Cardiac fibroblast (primary cell): ENCODE measurements at regions not wholly inside any gene's neighbourhood (a gene's known extent, or its start where the extent isn't known, plus 50 kb on each side); places are given as distances from the start of the nearest gene placed in this dataset.
A peak's percentile ranks its signal among the peaks of the same experiment; 100 is the strongest.

ENCODE experiments used
- DNase-seq, 2 donors: peaks; one replicate each; pipeline versions ENCODE4 v3.0.0 to v3.0.0-alpha.2; 2010; ENCODE audit warnings: low read depth in 2 of 2
- H3K4me3 ChIP-seq, 2 donors: replicated peaks in 1 of 2; 1 replicate in 1 of 2; 2 replicates in 1 of 2; pipeline ENCODE4 v1.5.1; 2011; ENCODE audit warnings: low read depth in 2 of 2, low read length in 2 of 2, mild to moderate bottlenecking in 2 of 2, moderate library complexity in 1 of 2
- CTCF ChIP-seq: IDR thresholded peaks from one replicate; pipeline ENCODE4 v1.5.1; 2011; ENCODE audit warnings: low read depth, mild to moderate bottlenecking, low read length, inconsistent platforms

- no peak overlapping the region for H3K4me3 ChIP-seq
- DNase-seq: peak; percentile 1 to 34
- TF ChIP-seq CTCF: no peak
Observed at GRCh38 chr7:96481796-96482195, 159.9 kb upstream of the SLC25A13 start.

- H3K4me3 ChIP-seq: no peak overlapping the region
- TF ChIP-seq CTCF: no peak
- DNase-seq: no peak
Observed at GRCh38 chr7:96479015-96479645, 157.2 kb upstream of the SLC25A13 start.

- no peak for TF ChIP-seq CTCF
- H3K4me3 ChIP-seq: no peak overlapping the region
- no peak for DNase-seq
Observed at GRCh38 chr7:96471606-96472005, 149.7 kb upstream of the SLC25A13 start.

- no peak overlapping the region for H3K4me3 ChIP-seq
- DNase-seq: no peak
- no peak for TF ChIP-seq CTCF
Observed at GRCh38 chr7:96452146-96452545, 130.2 kb upstream of the SLC25A13 start.

- no peak overlapping the region for H3K4me3 ChIP-seq
- TF ChIP-seq CTCF: no peak
- DNase-seq: no peak
Observed at GRCh38 chr7:96449094-96449493, 127.2 kb upstream of the SLC25A13 start.

- no peak for TF ChIP-seq CTCF
- no peak for DNase-seq
- H3K4me3 ChIP-seq: no peak overlapping the region
Observed at GRCh38 chr7:96447109-96447645, 125.3 kb upstream of the SLC25A13 start.
